Ishikawa (cell line): ENCODE measurements at regions not wholly inside any gene's neighbourhood (a gene's known extent, or its start where the extent isn't known, plus 50 kb on each side); places are given as distances from the start of the nearest gene placed in this dataset.

Experiments
- EP300 ChIP-seq: IDR thresholded peaks from 2 replicates; pipeline ENCODE4 v1.6.1; 2012; ENCODE audit warnings: borderline replicate concordance
- TF ChIP-seq, protein P1 (sequence below): IDR thresholded peaks from 2 replicates; pipeline ENCODE4 v1.6.1; 2012

DNA sequence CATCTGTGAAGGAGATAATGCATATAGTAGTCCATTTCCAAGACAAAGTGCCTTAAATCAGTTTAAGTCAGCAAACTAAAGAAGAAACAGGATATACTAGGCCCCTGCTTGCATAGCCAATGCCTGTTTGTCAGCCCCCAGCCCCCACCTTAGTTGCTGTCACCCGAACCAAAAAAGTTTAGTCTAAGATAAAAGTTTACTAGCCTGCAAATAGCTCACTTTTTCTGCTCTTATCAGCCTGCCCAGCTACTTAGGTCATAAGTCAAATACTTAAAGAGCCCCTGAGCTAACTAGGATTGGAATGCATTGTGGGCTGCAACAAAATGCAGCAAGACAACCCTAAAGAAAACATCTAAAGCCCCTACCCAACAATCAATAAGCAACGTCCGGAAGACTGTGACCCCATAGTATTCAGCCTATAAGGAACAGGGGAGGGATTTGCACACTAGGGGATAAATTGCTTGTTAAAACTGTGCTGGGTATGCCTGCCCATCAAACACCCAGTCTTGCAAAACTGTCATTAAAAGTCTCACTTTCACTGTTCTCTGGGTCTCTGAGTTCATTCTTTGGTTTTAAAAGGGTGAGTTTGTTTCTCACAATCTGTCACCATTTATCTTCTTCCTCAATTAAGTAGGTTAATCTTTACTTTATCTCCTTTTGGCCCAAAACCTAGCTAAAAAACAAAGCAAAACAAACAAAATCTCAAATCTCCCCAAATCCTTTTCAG is 92.4 kb upstream of the CEP78 start:
- no peak for TF ChIP-seq EP300
- TF ChIP-seq, protein P1, sequence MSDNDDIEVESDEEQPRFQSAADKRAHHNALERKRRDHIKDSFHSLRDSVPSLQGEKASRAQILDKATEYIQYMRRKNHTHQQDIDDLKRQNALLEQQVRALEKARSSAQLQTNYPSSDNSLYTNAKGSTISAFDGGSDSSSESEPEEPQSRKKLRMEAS, result no peak
